T-cell (primary cell): ENCODE measurements at regions not wholly inside any gene's neighbourhood (a gene's known extent, or its start where the extent isn't known, plus 50 kb on each side); places are given as distances from the start of the nearest gene placed in this dataset.

Source experiments
- ATAC-seq, 4 experiments: fragments of 200-7000 bp in 3 of 4; fragments of 150-1000 bp in 1 of 4; cut with Tn5 transposase; replicated peaks in 1 of 4; 1 replicate in 3 of 4; 2 replicates in 1 of 4; pipeline ENCODE4 v1.10.0; 2021; ENCODE audit warnings: moderate library complexity in 3 of 4, mild to moderate bottlenecking in 2 of 4, moderate number of reproducible peaks in 1 of 4
- CTCF ChIA-PET, 2 donors: fragments of 300-600 bp; sonication (Branson Sonifier 250); formaldehyde crosslinking; loops; one replicate each; lab custom pipeline; 2022; ENCODE audit warnings: antibody characterized with exemption in 2 of 2; lab: Charles Lee
- POLR2A ChIA-PET, 2 donors: fragments of 300-600 bp; sonication (Branson Sonifier 250); formaldehyde crosslinking; loops; one replicate each; lab custom pipeline; 2022; ENCODE audit warnings: antibody characterized with exemption in 2 of 2; lab: Charles Lee
- DNase-seq, 35 experiments: peaks; one replicate each; pipeline versions ENCODE4 v3.0.0 to v3.0.0-alpha.2; 2013 to 2023
- H3K27ac ChIP-seq: one replicate; pipeline ENCODE4 v1.5.1; 2013; ENCODE audit warnings: low read length
- H3K27me3 ChIP-seq, 2 experiments: replicated peaks in 1 of 2; 1 replicate in 1 of 2; 2 replicates in 1 of 2; pipeline versions ENCODE4 v1.6.1 to v1.7.0; 2013; ENCODE audit warnings: low read length in 1 of 2, mixed read lengths in 1 of 2; ENCODE audit not compliant: control insufficient read depth in 2 of 2, insufficient read depth in 2 of 2; ENCODE audit errors: extremely low read depth in 1 of 2
- H3K36me3 ChIP-seq, 2 donors: 1 replicate in 1 of 2; 2 replicates in 1 of 2; pipeline versions ENCODE4 v1.6.1 to v1.7.0; 2013; ENCODE audit warnings: low read length in 1 of 2; ENCODE audit not compliant: control insufficient read depth in 2 of 2, insufficient read depth in 1 of 2; ENCODE audit errors: extremely low read depth in 1 of 2
- H3K4me1 ChIP-seq, 2 experiments: 1 replicate in 1 of 2; 2 replicates in 1 of 2; pipeline versions ENCODE4 v1.6.1 to v1.7.0; 2013; ENCODE audit warnings: low read length in 2 of 2, mixed read lengths in 1 of 2; ENCODE audit not compliant: insufficient read depth in 2 of 2, control insufficient read depth in 1 of 2; ENCODE audit errors: extremely low read depth in 1 of 2
- H3K4me3 ChIP-seq, 2 donors: 1 replicate in 1 of 2; 2 replicates in 1 of 2; pipeline versions ENCODE4 v1.5.1 to v1.7.0; 2013; ENCODE audit warnings: mild to moderate bottlenecking in 2 of 2, low read length in 1 of 2, moderate library complexity in 1 of 2; ENCODE audit not compliant: control insufficient read depth in 1 of 2; ENCODE audit errors: extremely low read depth in 1 of 2
- H3K9me3 ChIP-seq: 2 replicates; pipeline ENCODE4 v1.7.0; 2013
- H3K27ac Mint-ChIP-seq, 2 donors: one replicate each; pipeline ENCODE4 v1.8.0; 2020 to 2021; ENCODE audit warnings: mild to moderate bottlenecking in 2 of 2, mixed read lengths in 2 of 2
- H3K27me3 Mint-ChIP-seq, 2 donors: one replicate each; pipeline ENCODE4 v1.8.0; 2021 to 2022; ENCODE audit warnings: mixed read lengths in 2 of 2
- H3K36me3 Mint-ChIP-seq: one replicate; pipeline ENCODE4 v1.8.0; 2021; ENCODE audit warnings: mixed read lengths
- H3K4me1 Mint-ChIP-seq, 3 donors: one replicate each; pipeline ENCODE4 v1.8.0; 2020 to 2022; ENCODE audit warnings: mixed read lengths in 3 of 3, mild to moderate bottlenecking in 1 of 3
- H3K4me3 Mint-ChIP-seq, 3 donors: one replicate each; pipeline ENCODE4 v1.8.0; 2020 to 2022; ENCODE audit warnings: mild to moderate bottlenecking in 3 of 3, mixed read lengths in 3 of 3, moderate library complexity in 3 of 3
- H3K9me3 Mint-ChIP-seq, 3 donors: one replicate each; pipeline ENCODE4 v1.8.0; 2020 to 2022; ENCODE audit warnings: mixed read lengths in 3 of 3
- WGBS: methylation state at CpG from one replicate; pipeline ENCODE4 v1.1.5; 2013; ENCODE audit warnings: missing lambda C conversion rate; ENCODE audit not compliant: insufficient coverage; 5-methylcytosine and 5-hydroxymethylcytosine counted together

DNA sequence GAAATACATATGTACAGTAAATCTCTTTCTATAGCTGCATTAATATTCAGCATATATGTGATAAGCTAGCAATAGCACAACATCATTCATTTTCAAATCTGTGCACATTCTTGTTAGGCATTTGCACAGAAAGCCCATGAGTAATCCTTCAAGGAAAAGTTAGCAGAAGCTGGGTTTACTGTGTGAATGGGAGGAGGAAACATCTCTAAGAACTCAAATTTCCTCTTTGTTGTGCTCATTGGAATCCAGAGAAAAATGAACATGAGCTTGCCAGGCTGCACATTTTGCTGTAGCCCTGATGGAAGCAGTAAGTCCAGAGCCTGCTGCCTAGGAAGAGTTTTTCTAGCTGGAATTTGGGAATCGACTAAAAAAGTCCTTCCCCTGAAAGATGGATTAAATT, 214.2 kb upstream of the FOXD3 start:
- Histone ChIP-seq H3K4me3 (no peak overlapping the region), H3K27me3 (peaks cover 0 to 2% of the 10 kb centered on the region in 2 experiments), H3K27ac (no peak overlapping the region), H3K36me3 (no peaks in the 10 kb centered on the region), H3K9me3 (no peaks in the 10 kb centered on the region), H3K4me1 (no peaks in the 10 kb centered on the region)
- no peak for ATAC-seq
- H3K4me1 Mint-ChIP-seq: no peaks in the 10 kb centered on the region
- DNase-seq: no peak
- POLR2A ChIA-PET: no interaction called here
- no CpG with 5 or more reads among the region's 1 CpG for WGBS
- no peak overlapping the region for H3K27ac Mint-ChIP-seq
- no peaks in the 10 kb centered on the region for H3K9me3 Mint-ChIP-seq
- no peaks in the 10 kb centered on the region for H3K36me3 Mint-ChIP-seq
- CTCF ChIA-PET: no interaction called here
- no peak overlapping the region for H3K4me3 Mint-ChIP-seq
- peaks cover 11 to 21% of the 10 kb centered on the region in 2 donors for H3K27me3 Mint-ChIP-seq

GRCh38 chr1:63112155-63112900, 210.0 kb upstream of the FOXD3 start:
- DNase-seq: no peak
- no peak overlapping the region for H3K4me3 ChIP-seq
- H3K9me3 Mint-ChIP-seq: no peaks in the 10 kb centered on the region
- H3K27ac ChIP-seq: no peak overlapping the region
- no peak overlapping the region for H3K27ac Mint-ChIP-seq
- H3K4me1 Mint-ChIP-seq: no peaks in the 10 kb centered on the region
- H3K36me3 Mint-ChIP-seq: no peaks in the 10 kb centered on the region
- POLR2A ChIA-PET: no interaction called here
- CTCF ChIA-PET: no interaction called here
- H3K27me3 Mint-ChIP-seq: peaks cover 11 to 12% of the 10 kb centered on the region in 2 donors
- no peaks in the 10 kb centered on the region for H3K9me3 ChIP-seq
- no peaks in the 10 kb centered on the region for H3K36me3 ChIP-seq
- no peak for ATAC-seq
- 15% methylated on average over 2 of the region's 4 CpGs for WGBS
- no peaks in the 10 kb centered on the region for H3K4me1 ChIP-seq
- H3K27me3 ChIP-seq: peaks cover 0 to 2% of the 10 kb centered on the region in 2 experiments
- no peak overlapping the region for H3K4me3 Mint-ChIP-seq

DNA sequence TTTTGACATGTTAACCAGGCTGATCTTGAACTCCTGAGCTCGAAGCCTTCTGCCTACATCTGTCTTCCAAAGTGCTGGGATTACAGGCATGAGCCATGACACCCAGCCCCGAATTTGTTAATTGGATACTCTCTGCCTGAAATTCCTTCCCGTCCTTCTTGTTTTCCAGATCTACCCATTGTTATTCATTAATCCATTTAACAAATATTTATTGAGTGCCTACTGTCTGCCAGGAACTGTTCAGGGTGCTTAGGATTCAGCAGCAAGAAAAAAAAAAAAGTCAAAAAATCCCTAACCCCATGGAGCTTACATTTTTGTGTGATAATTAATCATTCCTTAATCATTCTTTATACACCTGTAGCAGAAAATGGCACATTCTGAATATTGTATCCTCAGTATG, 206.8 kb upstream of the FOXD3 start:
- Histone ChIP-seq H3K27me3 (peaks cover 2% of the 10 kb centered on the region in 2 experiments), H3K4me1 (no peaks in the 10 kb centered on the region), H3K9me3 (no peaks in the 10 kb centered on the region), H3K27ac (no peak overlapping the region), H3K4me3 (no peak overlapping the region), H3K36me3 (no peaks in the 10 kb centered on the region)
- Mint-ChIP-seq H3K4me3 (no peak overlapping the region), H3K27ac (no peak overlapping the region), H3K4me1 (no peaks in the 10 kb centered on the region), H3K36me3 (no peaks in the 10 kb centered on the region), H3K27me3 (peaks cover 8% of the 10 kb centered on the region in 2 donors), H3K9me3 (no peaks in the 10 kb centered on the region)
- no peak for ATAC-seq
- WGBS: 40% methylated on average over 1 of the region's 3 CpGs
- ChIA-PET CTCF (no interaction called here), POLR2A (no interaction called here)
- no peak for DNase-seq

- Histone ChIP-seq H3K27ac (no peak overlapping the region), H3K27me3 (peaks cover 2% of the 10 kb centered on the region in 2 experiments)
These were observed 206.4 kb upstream of the FOXD3 start for GRCh38 chr1:63116016-63116415.

DNA sequence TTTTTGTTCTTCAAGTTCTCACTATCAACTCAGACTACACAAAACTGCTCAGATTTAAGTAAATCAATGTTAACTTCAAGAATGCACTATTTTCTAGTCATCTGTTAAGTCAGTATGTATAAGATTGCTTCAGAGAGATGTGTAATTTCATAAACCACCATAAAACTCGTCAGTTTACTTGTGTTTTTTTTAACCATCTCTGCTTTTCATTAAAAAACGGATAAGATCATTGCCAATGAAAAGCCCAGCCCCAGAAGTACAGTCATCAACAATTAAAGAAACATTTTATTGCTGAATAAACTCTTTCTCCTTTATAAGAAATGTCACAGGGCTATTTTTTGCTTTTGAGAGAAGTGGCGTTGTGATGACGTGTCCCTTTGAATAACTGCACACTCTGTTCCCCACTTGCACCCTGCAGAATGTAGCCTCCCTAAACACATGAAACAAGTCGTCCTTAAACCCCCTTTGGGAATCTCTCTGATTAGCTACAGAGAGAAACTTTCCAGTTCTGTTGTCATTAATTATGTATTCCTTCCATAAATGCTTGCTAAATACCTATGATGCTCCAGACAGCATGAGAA, 202.7 kb upstream of the FOXD3 start:
- no peaks in the 10 kb centered on the region for H3K4me1 Mint-ChIP-seq
- H3K36me3 Mint-ChIP-seq: no peaks in the 10 kb centered on the region
- no peaks in the 10 kb centered on the region for H3K4me1 ChIP-seq

More at GRCh38 chr1:63116016-63116415, 206.4 kb upstream of the FOXD3 start:
- H3K27me3 Mint-ChIP-seq: peaks cover 8% of the 10 kb centered on the region in 2 donors
- H3K4me3 ChIP-seq: no peak overlapping the region
- H3K4me3 Mint-ChIP-seq: no peak overlapping the region
- H3K4me1 Mint-ChIP-seq: no peaks in the 10 kb centered on the region
- ATAC-seq: no peak
- no peaks in the 10 kb centered on the region for H3K9me3 Mint-ChIP-seq
- CTCF ChIA-PET: no interaction called here
- no peak for DNase-seq
- no peak overlapping the region for H3K27ac Mint-ChIP-seq
- no peaks in the 10 kb centered on the region for H3K36me3 Mint-ChIP-seq
- H3K4me1 ChIP-seq: no peaks in the 10 kb centered on the region
- H3K9me3 ChIP-seq: no peaks in the 10 kb centered on the region
- no peaks in the 10 kb centered on the region for H3K36me3 ChIP-seq
- POLR2A ChIA-PET: no interaction called here

DNA sequence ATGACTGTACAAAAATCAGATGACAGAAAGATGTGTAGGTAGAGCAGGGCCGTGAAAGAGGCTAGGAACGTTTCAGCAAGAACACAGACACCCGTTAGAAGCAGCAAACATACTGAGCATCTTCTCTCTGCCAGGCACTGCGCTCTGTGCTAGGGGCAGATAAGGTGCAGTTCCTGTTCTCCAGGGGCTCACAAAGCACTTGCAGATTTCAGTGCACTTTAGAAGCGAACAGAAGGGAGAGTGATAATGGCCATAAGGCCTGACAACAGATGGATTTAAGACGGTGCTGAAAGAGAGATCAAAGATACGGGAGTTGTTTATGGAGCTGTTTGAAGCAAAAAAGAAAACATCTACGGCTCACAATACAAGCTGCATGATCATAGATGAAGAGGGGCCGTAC, 200.3 kb upstream of the FOXD3 start:
- H3K36me3 ChIP-seq: no peaks in the 10 kb centered on the region

More for the DNA sequence above, 202.7 kb upstream of the FOXD3 start:
- H3K27ac Mint-ChIP-seq: no peak overlapping the region
- DNase-seq (no peak), ATAC-seq (no peak)
- ChIA-PET POLR2A (no interaction called here), CTCF (no interaction called here)
- peaks cover 0 to 2% of the 10 kb centered on the region in 2 experiments for H3K27me3 ChIP-seq
- no peaks in the 10 kb centered on the region for H3K36me3 ChIP-seq
- no peaks in the 10 kb centered on the region for H3K9me3 Mint-ChIP-seq
- no peak overlapping the region for H3K4me3 ChIP-seq
- H3K27me3 Mint-ChIP-seq: peaks cover 4 to 13% of the 10 kb centered on the region in 2 donors
- no peaks in the 10 kb centered on the region for H3K9me3 ChIP-seq
- 80% methylated on average over 3 of the region's 5 CpGs for WGBS
- H3K4me3 Mint-ChIP-seq: no peak overlapping the region
- no peak overlapping the region for H3K27ac ChIP-seq

More for the DNA sequence above, 200.3 kb upstream of the FOXD3 start:
- Histone ChIP-seq H3K4me3 (no peak overlapping the region), H3K27ac (no peak overlapping the region), H3K4me1 (no peaks in the 10 kb centered on the region), H3K9me3 (no peaks in the 10 kb centered on the region), H3K27me3 (peaks cover 0 to 2% of the 10 kb centered on the region in 2 experiments)
- H3K9me3 Mint-ChIP-seq: no peaks in the 10 kb centered on the region
- peaks cover 5 to 15% of the 10 kb centered on the region in 2 donors for H3K27me3 Mint-ChIP-seq
- H3K36me3 Mint-ChIP-seq: no peaks in the 10 kb centered on the region
- H3K27ac Mint-ChIP-seq: no peak overlapping the region
- DNase-seq (no peak), ATAC-seq (no peak)
- ChIA-PET CTCF (interaction anchor here in 1 of 2 donors (1.1 kb wide), 1 partner anchor 12 kb away, joined by 4 read pairs; no protein-coding TSS in a partner anchor), POLR2A (interaction anchor here in 1 of 2 donors (0.6 kb wide), 1 partner anchor 13 kb away, joined by 3 read pairs; no protein-coding TSS in a partner anchor)
- H3K4me3 Mint-ChIP-seq: no peak overlapping the region
- no peaks in the 10 kb centered on the region for H3K4me1 Mint-ChIP-seq
- 32% methylated on average over 4 of the region's 9 CpGs for WGBS
